PFSK-1 (cell line): ENCODE measurements at regions not wholly inside any gene's neighbourhood (a gene's known extent, or its start where the extent isn't known, plus 50 kb on each side); places are given as distances from the start of the nearest gene placed in this dataset.

ENCODE experiments used
- FOXP2 ChIP-seq: optimal IDR thresholded peaks from 2 replicates; pipeline ENCODE3; 2011; ENCODE audit warnings: borderline replicate concordance, control low read depth, inconsistent platforms; ENCODE audit not compliant: insufficient read depth; ENCODE audit errors: extremely low read length, extremely low read depth
- POLR2AphosphoS5 ChIP-seq: IDR thresholded peaks from 2 replicates; pipeline ENCODE4 v1.6.1; 2012; ENCODE audit warnings: low read depth, mild to moderate bottlenecking, control low read depth, low read length, moderate library complexity
- TF ChIP-seq, protein P1 (sequence below), 2 experiments: IDR thresholded peaks; 2 replicates each; pipeline versions ENCODE4 v1.6.1 to v1.8.0; 2011 to 2012; ENCODE audit warnings: low read depth in 2 of 2, low read length in 2 of 2, control low read depth in 1 of 2, inconsistent platforms in 1 of 2, mild to moderate bottlenecking in 1 of 2, moderate library complexity in 1 of 2; ENCODE audit not compliant: insufficient read depth in 1 of 2

DNA sequence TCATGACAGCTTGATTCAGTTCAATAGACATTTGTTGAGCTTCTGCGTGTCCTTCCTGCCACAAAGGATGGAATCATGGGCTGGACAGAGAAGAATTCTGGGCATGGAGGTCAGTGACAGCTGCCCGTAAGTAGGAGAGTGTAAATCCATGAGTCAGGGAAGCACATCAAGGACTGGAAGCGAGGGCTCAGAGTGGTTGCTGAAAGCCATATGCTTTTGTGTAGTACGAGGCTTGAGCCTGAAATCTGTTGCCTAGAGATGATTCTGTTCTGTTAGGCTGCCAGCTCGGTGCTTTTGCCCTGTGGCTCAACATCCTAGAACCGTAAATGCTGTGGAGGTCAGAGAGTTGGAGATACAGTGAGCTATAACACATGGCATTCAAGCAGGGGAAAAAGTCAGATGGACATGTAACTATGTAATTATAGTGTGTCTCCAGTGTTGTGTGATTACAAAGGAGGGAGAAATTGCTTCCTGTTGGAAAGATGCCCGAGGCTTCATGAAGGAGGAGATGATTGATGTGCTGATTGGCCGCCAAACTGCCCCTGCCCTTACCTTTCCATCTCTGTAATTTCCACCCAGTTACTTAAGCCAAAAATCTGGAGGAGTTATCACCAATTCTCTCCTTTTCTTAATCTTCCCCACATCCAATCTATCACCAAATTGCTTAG is 92.8 kb upstream of the CACNA1E start:
- TF ChIP-seq POLR2AphosphoS5 (no peak), FOXP2 (no peak)
- TF ChIP-seq, protein P1, sequence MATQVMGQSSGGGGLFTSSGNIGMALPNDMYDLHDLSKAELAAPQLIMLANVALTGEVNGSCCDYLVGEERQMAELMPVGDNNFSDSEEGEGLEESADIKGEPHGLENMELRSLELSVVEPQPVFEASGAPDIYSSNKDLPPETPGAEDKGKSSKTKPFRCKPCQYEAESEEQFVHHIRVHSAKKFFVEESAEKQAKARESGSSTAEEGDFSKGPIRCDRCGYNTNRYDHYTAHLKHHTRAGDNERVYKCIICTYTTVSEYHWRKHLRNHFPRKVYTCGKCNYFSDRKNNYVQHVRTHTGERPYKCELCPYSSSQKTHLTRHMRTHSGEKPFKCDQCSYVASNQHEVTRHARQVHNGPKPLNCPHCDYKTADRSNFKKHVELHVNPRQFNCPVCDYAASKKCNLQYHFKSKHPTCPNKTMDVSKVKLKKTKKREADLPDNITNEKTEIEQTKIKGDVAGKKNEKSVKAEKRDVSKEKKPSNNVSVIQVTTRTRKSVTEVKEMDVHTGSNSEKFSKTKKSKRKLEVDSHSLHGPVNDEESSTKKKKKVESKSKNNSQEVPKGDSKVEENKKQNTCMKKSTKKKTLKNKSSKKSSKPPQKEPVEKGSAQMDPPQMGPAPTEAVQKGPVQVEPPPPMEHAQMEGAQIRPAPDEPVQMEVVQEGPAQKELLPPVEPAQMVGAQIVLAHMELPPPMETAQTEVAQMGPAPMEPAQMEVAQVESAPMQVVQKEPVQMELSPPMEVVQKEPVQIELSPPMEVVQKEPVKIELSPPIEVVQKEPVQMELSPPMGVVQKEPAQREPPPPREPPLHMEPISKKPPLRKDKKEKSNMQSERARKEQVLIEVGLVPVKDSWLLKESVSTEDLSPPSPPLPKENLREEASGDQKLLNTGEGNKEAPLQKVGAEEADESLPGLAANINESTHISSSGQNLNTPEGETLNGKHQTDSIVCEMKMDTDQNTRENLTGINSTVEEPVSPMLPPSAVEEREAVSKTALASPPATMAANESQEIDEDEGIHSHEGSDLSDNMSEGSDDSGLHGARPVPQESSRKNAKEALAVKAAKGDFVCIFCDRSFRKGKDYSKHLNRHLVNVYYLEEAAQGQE (IDR thresholded peaks at IDR 0.05; ENCODE audit: insufficient read depth in 1 of 2, low read depth in 2 of 2, low read length in 2 of 2) = no peak
